ENCODE measurements at regions not wholly inside any gene's neighbourhood (a gene's known extent, or its start where the extent isn't known, plus 50 kb on each side); places are given as distances from the start of the nearest gene placed in this dataset.

GRCh38 chr3:76177610-76178009 lies 392.3 kb upstream of the ZNF717 start:
- Histone ChIP-seq H3K27me3 (ENCODE audit: control insufficient read depth in 2 of 2, insufficient read depth in 2 of 2, low read length in 2 of 2) (no peaks in the 10 kb centered on the region), H3K9ac (ENCODE audit: insufficient read depth, low read length, poor library complexity, severe bottlenecking) (no peak overlapping the region)
- intact Hi-C loops (cut with micrococcal nuclease): no loop called here

GRCh38 chr3:76178412-76178811 lies 393.1 kb upstream of the ZNF717 start:
- no peaks in the 10 kb centered on the region for H3K4me1 ChIP-seq (ENCODE audit: control insufficient read depth in 1 of 2, insufficient read depth in 2 of 2, low read length in 2 of 2)
- no peak overlapping the region for H3K4me2 ChIP-seq (replicated peaks; ENCODE audit: extremely low read depth, low read length, poor library complexity, severe bottlenecking)
- DNase-seq: no peak
- H3K79me2 ChIP-seq (ENCODE audit: insufficient read depth, low read length): no peaks in the 10 kb centered on the region
- H3K4me3 Mint-ChIP-seq: no peak overlapping the region
- no peak overlapping the region for H3K4me3 ChIP-seq (replicated peaks in 1 of 3; ENCODE audit: low read depth in 2 of 3, low read length in 3 of 3)
- no peaks in the 10 kb centered on the region for H3K4me1 Mint-ChIP-seq
- H3K27ac ChIP-seq (ENCODE audit: low read depth in 1 of 2, low read length in 2 of 2): no peak overlapping the region
- H3K36me3 ChIP-seq (replicated peaks in 1 of 2; ENCODE audit: control insufficient read depth in 1 of 2, insufficient read depth in 2 of 2, low read length in 2 of 2): no peaks in the 10 kb centered on the region
- H3K27me3 ChIP-seq (ENCODE audit: control insufficient read depth in 2 of 2, insufficient read depth in 2 of 2, low read length in 2 of 2): no peaks in the 10 kb centered on the region
- WGBS (ENCODE audit: insufficient coverage): no CpG with 5 or more reads among the region's 3 CpGs
- H3K36me3 Mint-ChIP-seq: no peaks in the 10 kb centered on the region
- intact Hi-C loops (cut with micrococcal nuclease): no loop called here
- no peak overlapping the region for H2AFZ ChIP-seq (ENCODE audit: insufficient read depth, low read depth, low read length, poor library complexity, severe bottlenecking)
- no peaks in the 10 kb centered on the region for H4K20me1 ChIP-seq (ENCODE audit: insufficient read depth, low read length)
- H3K27me3 Mint-ChIP-seq (ENCODE audit: low read depth in 3 of 3): peaks cover 0 to 2% (median 0%) of the 10 kb centered on the region in 3 donors
- H3K9me3 Mint-ChIP-seq: peaks cover 0 to 6% (median 2%) of the 10 kb centered on the region in 7 donors
- H3K9me3 ChIP-seq (replicated peaks in 1 of 2; ENCODE audit: control insufficient read depth in 1 of 2, insufficient read depth in 1 of 2, low read length in 2 of 2): no peaks in the 10 kb centered on the region
- TF ChIP-seq CTCF (IDR thresholded peaks at IDR 0.05): no peak
- H3K9ac ChIP-seq (ENCODE audit: insufficient read depth, low read length, poor library complexity, severe bottlenecking): no peak overlapping the region
- no peak overlapping the region for H3K27ac Mint-ChIP-seq

More at GRCh38 chr3:76177610-76178009, 392.3 kb upstream of the ZNF717 start:
- H3K9me3 Mint-ChIP-seq: peaks cover 0 to 6% (median 2%) of the 10 kb centered on the region in 7 donors
- no peaks in the 10 kb centered on the region for H3K4me1 ChIP-seq (ENCODE audit: control insufficient read depth in 1 of 2, insufficient read depth in 2 of 2, low read length in 2 of 2)
- H3K4me3 Mint-ChIP-seq: no peak overlapping the region
- H2AFZ ChIP-seq (ENCODE audit: insufficient read depth, low read depth, low read length, poor library complexity, severe bottlenecking): no peak overlapping the region
- no peak overlapping the region for H3K27ac Mint-ChIP-seq
- no peaks in the 10 kb centered on the region for H3K9me3 ChIP-seq (replicated peaks in 1 of 2; ENCODE audit: control insufficient read depth in 1 of 2, insufficient read depth in 1 of 2, low read length in 2 of 2)
- no peak overlapping the region for H3K4me2 ChIP-seq (replicated peaks; ENCODE audit: extremely low read depth, low read length, poor library complexity, severe bottlenecking)
- DNase-seq: no peak
- H4K20me1 ChIP-seq (ENCODE audit: insufficient read depth, low read length): no peaks in the 10 kb centered on the region
- WGBS (ENCODE audit: insufficient coverage): 80% methylated on average over 1 of the region's 4 CpGs
- no peak overlapping the region for H3K27ac ChIP-seq (ENCODE audit: low read depth in 1 of 2, low read length in 2 of 2)
- no peak for TF ChIP-seq CTCF (IDR thresholded peaks at IDR 0.05)
- H3K4me3 ChIP-seq (replicated peaks in 1 of 3; ENCODE audit: low read depth in 2 of 3, low read length in 3 of 3): no peak overlapping the region
- no peaks in the 10 kb centered on the region for H3K4me1 Mint-ChIP-seq
- H3K27me3 Mint-ChIP-seq (ENCODE audit: low read depth in 3 of 3): peaks cover 0 to 2% (median 0%) of the 10 kb centered on the region in 3 donors
- H3K36me3 ChIP-seq (replicated peaks in 1 of 2; ENCODE audit: control insufficient read depth in 1 of 2, insufficient read depth in 2 of 2, low read length in 2 of 2): no peaks in the 10 kb centered on the region
- H3K79me2 ChIP-seq (ENCODE audit: insufficient read depth, low read length): no peaks in the 10 kb centered on the region
- no peaks in the 10 kb centered on the region for H3K36me3 Mint-ChIP-seq
